ENCODE measurements at regions not wholly inside any gene's neighbourhood (a gene's known extent, or its start where the extent isn't known, plus 50 kb on each side); places are given as distances from the start of the nearest gene placed in this dataset.

- no peak for FAIRE-seq
These were observed 69.5 kb upstream of the ELOVL5 start for GRCh38 chr6:53418288-53418687.

GRCh38 chr6:53417141-53417540 lies 68.4 kb upstream of the ELOVL5 start:
- FAIRE-seq (no peak), DNase-seq (ENCODE audit: insufficient read length, low spot score) (no peak)

More at GRCh38 chr6:53418288-53418687, 69.5 kb upstream of the ELOVL5 start:
- no peak for DNase-seq (ENCODE audit: insufficient read length, low spot score)

- FAIRE-seq: no peak
- DNase-seq (ENCODE audit: insufficient read length, low spot score): no peak
These were observed 64.6 kb upstream of the ELOVL5 start for GRCh38 chr6:53413326-53413725.

- no peak for FAIRE-seq
- no peak for DNase-seq (ENCODE audit: insufficient read length, low spot score)
These were observed 64.0 kb upstream of the ELOVL5 start for GRCh38 chr6:53412751-53413150.

GRCh38 chr6:53412021-53412715 lies 63.4 kb upstream of the ELOVL5 start:
- no peak for DNase-seq (ENCODE audit: insufficient read length, low spot score)
- FAIRE-seq: no peak

GRCh38 chr6:53411451-53411850 lies 62.7 kb upstream of the ELOVL5 start:
- no peak for FAIRE-seq

GRCh38 chr6:53410508-53411258 lies 61.9 kb upstream of the ELOVL5 start:
- peak; percentile 18 for DNase-seq (ENCODE audit: insufficient read length, low spot score)

More at GRCh38 chr6:53411451-53411850, 62.7 kb upstream of the ELOVL5 start:
- no peak for DNase-seq (ENCODE audit: insufficient read length, low spot score)

GRCh38 chr6:53408826-53409225 lies 60.1 kb upstream of the ELOVL5 start:
- no peak for FAIRE-seq
- no peak for DNase-seq (ENCODE audit: insufficient read length, low spot score)

More at GRCh38 chr6:53410508-53411258, 61.9 kb upstream of the ELOVL5 start:
- peak; percentile 93 for FAIRE-seq

- DNase-seq (ENCODE audit: insufficient read length, low spot score) (no peak), FAIRE-seq (no peak)
These were observed 50.2 kb upstream of the ELOVL5 start for GRCh38 chr6:53399027-53399344.

GRCh38 chr6:53398247-53399026 lies 49.7 kb upstream of the ELOVL5 start:
- FAIRE-seq: no peak
- DNase-seq (ENCODE audit: insufficient read length, low spot score): no peak

All from GM19239 (cell line).